ENCODE measurements at regions not wholly inside any gene's neighbourhood (a gene's known extent, or its start where the extent isn't known, plus 50 kb on each side); places are given as distances from the start of the nearest gene placed in this dataset.

- H3K4me3 ChIP-seq (ENCODE audit: low read length), result no peak overlapping the region
- H3K27me3 ChIP-seq (ENCODE audit: insufficient read depth, low read length), result no peaks in the 10 kb centered on the region
- H3K9me3 ChIP-seq (ENCODE audit: low read depth, low read length), result no peaks in the 10 kb centered on the region
- no peaks in the 10 kb centered on the region for H3K4me1 ChIP-seq (ENCODE audit: insufficient read depth, low read length)
These were observed 52.5 kb upstream of the TTC29 start for GRCh38 chr4:146998157-146998556.

- Histone ChIP-seq H3K4me3 (ENCODE audit: low read length) (no peak overlapping the region), H3K27me3 (ENCODE audit: insufficient read depth, low read length) (no peaks in the 10 kb centered on the region), H3K4me1 (ENCODE audit: insufficient read depth, low read length) (no peaks in the 10 kb centered on the region), H3K9me3 (ENCODE audit: low read depth, low read length) (no peaks in the 10 kb centered on the region)
These were observed 58.5 kb upstream of the TTC29 start for GRCh38 chr4:147003956-147004809.

DNA sequence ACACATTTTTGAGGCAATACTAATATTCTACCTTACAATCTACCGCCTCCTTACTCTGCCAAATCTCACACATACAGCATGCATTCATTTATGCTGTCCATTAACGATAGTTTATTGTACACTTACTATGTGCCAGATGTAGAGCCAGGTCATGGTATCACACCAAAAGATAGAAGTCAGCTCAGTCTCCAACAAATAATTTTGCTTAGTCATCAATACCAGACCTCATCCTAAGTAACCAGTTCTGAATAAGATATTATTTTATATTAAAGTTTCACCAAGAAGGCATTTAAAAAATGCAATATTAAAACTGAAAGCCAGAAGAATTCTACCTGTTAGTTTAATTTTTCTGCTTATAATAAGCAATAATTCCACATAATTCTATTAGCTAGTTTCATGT, 60.6 kb upstream of the TTC29 start:
- H3K4me3 ChIP-seq (ENCODE audit: low read length), result no peak overlapping the region
- H3K4me1 ChIP-seq (ENCODE audit: insufficient read depth, low read length), result no peaks in the 10 kb centered on the region
- no peaks in the 10 kb centered on the region for H3K9me3 ChIP-seq (ENCODE audit: low read depth, low read length)
- H3K27me3 ChIP-seq (ENCODE audit: insufficient read depth, low read length), result no peaks in the 10 kb centered on the region

DNA sequence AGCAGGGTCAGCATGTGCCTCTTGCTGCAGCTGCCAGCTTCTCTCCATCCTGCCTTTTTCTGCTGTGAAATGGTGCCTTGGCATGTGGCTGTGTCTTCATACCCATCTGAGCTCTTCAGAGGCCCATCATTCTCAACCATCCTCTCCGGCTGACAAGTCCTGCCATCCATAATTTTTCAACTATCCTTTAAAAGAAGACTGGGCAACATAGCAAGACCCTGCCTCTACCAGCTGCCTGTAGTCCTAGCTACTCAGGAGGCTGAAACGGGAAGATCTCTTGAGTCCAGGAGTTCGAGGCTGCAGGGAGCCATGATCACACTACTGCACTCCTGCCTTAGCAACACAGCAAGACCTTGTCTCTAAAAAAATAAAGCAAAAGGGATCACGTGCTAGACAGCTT, 64.2 kb upstream of the TTC29 start:
- Histone ChIP-seq H3K27me3 (ENCODE audit: insufficient read depth, low read length) (no peaks in the 10 kb centered on the region), H3K4me1 (ENCODE audit: insufficient read depth, low read length) (no peaks in the 10 kb centered on the region), H3K9me3 (ENCODE audit: low read depth, low read length) (no peaks in the 10 kb centered on the region), H3K4me3 (ENCODE audit: low read length) (no peak overlapping the region)

DNA sequence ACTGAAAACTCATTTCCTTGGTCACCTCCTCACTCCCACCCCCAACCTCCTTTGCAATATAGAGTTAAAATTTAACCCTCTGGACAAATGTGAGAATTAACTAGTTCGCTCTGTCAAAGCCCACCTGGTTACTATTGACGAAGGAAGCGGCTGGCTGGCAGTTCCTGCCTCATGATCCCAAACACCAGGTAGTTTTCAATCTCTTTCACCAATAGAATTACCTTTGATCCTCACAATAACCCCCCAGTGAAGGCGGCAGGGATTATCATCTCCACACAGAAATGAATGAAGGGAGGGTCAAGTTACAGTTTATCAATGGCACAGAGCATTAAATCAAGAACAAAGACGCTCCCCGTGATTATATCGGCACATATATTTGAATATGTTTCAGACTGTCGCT, 65.7 kb upstream of the TTC29 start:
- Histone ChIP-seq H3K4me1 (ENCODE audit: insufficient read depth, low read length) (no peaks in the 10 kb centered on the region), H3K27me3 (ENCODE audit: insufficient read depth, low read length) (no peaks in the 10 kb centered on the region), H3K9me3 (ENCODE audit: low read depth, low read length) (no peaks in the 10 kb centered on the region), H3K4me3 (ENCODE audit: low read length) (no peak overlapping the region)

- Histone ChIP-seq H3K4me1 (ENCODE audit: insufficient read depth, low read length) (no peaks in the 10 kb centered on the region), H3K4me3 (ENCODE audit: low read length) (no peak overlapping the region), H3K27me3 (ENCODE audit: insufficient read depth, low read length) (no peaks in the 10 kb centered on the region), H3K9me3 (ENCODE audit: low read depth, low read length) (no peaks in the 10 kb centered on the region)
These were observed 66.5 kb upstream of the TTC29 start for GRCh38 chr4:147012059-147012707.

DNA sequence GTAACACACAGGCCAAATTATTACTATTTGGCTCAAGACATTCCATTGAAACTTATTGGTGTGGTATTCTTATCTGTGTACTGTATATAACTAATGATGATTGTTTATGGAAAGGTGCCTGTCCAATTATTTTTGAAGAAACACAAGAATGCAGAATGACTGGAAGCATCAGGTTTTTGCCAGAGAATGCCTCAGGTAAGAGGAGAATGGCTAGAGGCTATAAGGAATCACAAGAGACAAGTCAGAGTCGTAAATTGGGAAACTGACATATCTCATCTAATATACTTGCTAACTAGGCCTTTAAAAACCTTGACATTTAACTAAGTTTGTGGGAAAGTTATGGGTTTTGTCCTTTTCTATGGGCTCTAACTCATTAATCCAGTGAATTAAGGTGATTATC, 69.3 kb upstream of the TTC29 start:
- H3K9me3 ChIP-seq (ENCODE audit: low read depth, low read length), result no peaks in the 10 kb centered on the region
- H3K4me3 ChIP-seq (ENCODE audit: low read length), result no peak overlapping the region
- no peaks in the 10 kb centered on the region for H3K4me1 ChIP-seq (ENCODE audit: insufficient read depth, low read length)
- no peaks in the 10 kb centered on the region for H3K27me3 ChIP-seq (ENCODE audit: insufficient read depth, low read length)

- H3K9me3 ChIP-seq (ENCODE audit: low read depth, low read length), result no peaks in the 10 kb centered on the region
- H3K27me3 ChIP-seq (ENCODE audit: insufficient read depth, low read length), result no peaks in the 10 kb centered on the region
- no peaks in the 10 kb centered on the region for H3K4me1 ChIP-seq (ENCODE audit: insufficient read depth, low read length)
- no peak overlapping the region for H3K4me3 ChIP-seq (ENCODE audit: low read length)
These were observed 69.8 kb upstream of the TTC29 start for GRCh38 chr4:147015491-147015890.

- Histone ChIP-seq H3K4me1 (ENCODE audit: insufficient read depth, low read length) (no peaks in the 10 kb centered on the region), H3K9me3 (ENCODE audit: low read depth, low read length) (no peaks in the 10 kb centered on the region), H3K4me3 (ENCODE audit: low read length) (no peak overlapping the region), H3K27me3 (ENCODE audit: insufficient read depth, low read length) (no peaks in the 10 kb centered on the region)
These were observed 71.4 kb upstream of the TTC29 start for GRCh38 chr4:147017081-147017480.

DNA sequence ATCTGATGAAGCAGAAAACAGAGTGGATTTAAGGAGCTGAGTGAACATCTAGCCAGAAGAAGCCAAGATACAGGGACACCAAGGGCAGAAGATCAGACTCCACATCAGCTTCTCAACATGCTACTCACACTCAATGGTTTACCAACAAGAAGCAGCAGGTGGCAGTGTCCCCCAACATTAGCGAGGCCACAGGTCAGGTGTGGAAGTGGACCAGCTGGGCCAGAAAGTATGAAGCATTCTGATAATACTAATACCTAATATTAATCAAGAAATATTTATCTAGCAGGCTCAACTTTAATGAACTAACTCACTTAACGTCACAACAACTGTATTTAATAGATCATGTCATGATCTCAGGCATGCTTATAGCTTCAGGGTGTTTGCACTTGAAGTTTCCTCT, 73.4 kb upstream of the TTC29 start:
- H3K9me3 ChIP-seq (ENCODE audit: low read depth, low read length), result no peaks in the 10 kb centered on the region
- no peaks in the 10 kb centered on the region for H3K4me1 ChIP-seq (ENCODE audit: insufficient read depth, low read length)

GRCh38 chr4:147020456-147020855, 74.8 kb upstream of the TTC29 start:
- Histone ChIP-seq H3K9me3 (ENCODE audit: low read depth, low read length) (no peaks in the 10 kb centered on the region), H3K27me3 (ENCODE audit: insufficient read depth, low read length) (no peaks in the 10 kb centered on the region), H3K4me3 (ENCODE audit: low read length) (no peak overlapping the region), H3K4me1 (ENCODE audit: insufficient read depth, low read length) (no peaks in the 10 kb centered on the region)

More for the DNA sequence above, 73.4 kb upstream of the TTC29 start:
- H3K27me3 ChIP-seq (ENCODE audit: insufficient read depth, low read length), result no peaks in the 10 kb centered on the region
- H3K4me3 ChIP-seq (ENCODE audit: low read length), result no peak overlapping the region

GRCh38 chr4:147025042-147025441, 79.4 kb upstream of the TTC29 start:
- no peak overlapping the region for H3K4me3 ChIP-seq (ENCODE audit: low read length)
- no peaks in the 10 kb centered on the region for H3K9me3 ChIP-seq (ENCODE audit: low read depth, low read length)

GRCh38 chr4:147029296-147029695, 83.6 kb upstream of the TTC29 start:
- Histone ChIP-seq H3K9me3 (ENCODE audit: low read depth, low read length) (no peaks in the 10 kb centered on the region), H3K4me3 (ENCODE audit: low read length) (no peak overlapping the region), H3K27me3 (ENCODE audit: insufficient read depth, low read length) (no peaks in the 10 kb centered on the region), H3K4me1 (ENCODE audit: insufficient read depth, low read length) (no peaks in the 10 kb centered on the region)

More at GRCh38 chr4:147025042-147025441, 79.4 kb upstream of the TTC29 start:
- H3K27me3 ChIP-seq (ENCODE audit: insufficient read depth, low read length), result no peaks in the 10 kb centered on the region
- no peaks in the 10 kb centered on the region for H3K4me1 ChIP-seq (ENCODE audit: insufficient read depth, low read length)

DNA sequence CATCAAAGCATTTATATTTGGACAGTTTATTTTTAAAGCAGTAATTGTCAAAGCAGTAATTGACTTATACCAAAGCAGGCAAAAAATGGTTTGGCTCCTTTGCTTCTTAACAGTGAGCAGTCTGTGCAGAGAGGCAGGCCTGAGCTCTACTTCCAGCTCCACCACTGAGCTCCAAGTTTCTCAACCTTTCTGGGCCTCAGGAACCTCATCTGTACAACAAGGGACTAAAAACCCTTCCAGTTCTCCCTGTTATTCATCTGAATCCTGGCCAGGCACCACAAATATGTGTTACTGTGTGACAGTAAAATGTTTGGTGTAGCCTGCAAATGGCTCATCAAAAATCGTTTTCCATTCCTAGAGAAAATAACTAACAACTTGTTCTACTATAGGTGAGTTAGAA, 88.7 kb upstream of the TTC29 start:
- no peaks in the 10 kb centered on the region for H3K27me3 ChIP-seq (ENCODE audit: insufficient read depth, low read length)
- H3K9me3 ChIP-seq (ENCODE audit: low read depth, low read length), result no peaks in the 10 kb centered on the region
- no peak overlapping the region for H3K4me3 ChIP-seq (ENCODE audit: low read length)
- H3K4me1 ChIP-seq (ENCODE audit: insufficient read depth, low read length), result no peaks in the 10 kb centered on the region

DNA sequence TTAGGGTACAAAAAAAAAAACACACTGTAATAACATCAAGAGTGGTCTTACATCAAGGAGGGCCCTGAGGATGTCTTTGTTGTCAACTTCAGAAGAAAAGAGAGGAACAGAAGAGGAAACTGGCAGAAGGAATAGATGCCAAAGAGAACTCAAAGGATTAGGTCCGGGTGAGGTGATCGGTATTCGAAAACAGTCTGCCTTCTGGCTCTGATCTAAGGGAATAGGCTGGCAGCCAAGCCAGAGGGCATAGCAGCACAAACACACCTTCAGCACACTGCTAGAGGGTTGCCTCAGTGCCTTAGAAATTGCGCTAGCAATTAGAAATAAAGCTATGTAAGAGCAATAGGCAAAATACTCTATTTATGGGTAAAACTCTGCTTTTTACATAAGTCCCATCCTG, 91.4 kb upstream of the TTC29 start:
- no peak overlapping the region for H3K4me3 ChIP-seq (ENCODE audit: low read length)
- H3K27me3 ChIP-seq (ENCODE audit: insufficient read depth, low read length), result no peaks in the 10 kb centered on the region

More for the DNA sequence above, 91.4 kb upstream of the TTC29 start:
- H3K9me3 ChIP-seq (ENCODE audit: low read depth, low read length), result no peaks in the 10 kb centered on the region
- H3K4me1 ChIP-seq (ENCODE audit: insufficient read depth, low read length), result no peaks in the 10 kb centered on the region
